NCI-H510A treated with DMSO at 0.1 percent for 48 hours (cell line): ENCODE measurements at regions not wholly inside any gene's neighbourhood (a gene's known extent, or its start where the extent isn't known, plus 50 kb on each side); places are given as distances from the start of the nearest gene placed in this dataset.

Source experiments
- DNase-seq: peaks from one replicate; lab custom pipeline; 2025; lab: John Stamatoyannopoulos, UW

GRCh38 chr20:40770564-40771307 is 81.7 kb upstream of the MAFB start:
- no peak for DNase-seq

- DNase-seq, result no peak
Measured at GRCh38 chr20:40771308-40771610, 82.2 kb upstream of the MAFB start.

- no peak for DNase-seq
Measured at GRCh38 chr20:40771848-40772511, 82.9 kb upstream of the MAFB start.

- DNase-seq, result no peak
Measured at GRCh38 chr20:40773376-40773775, 84.3 kb upstream of the MAFB start.

GRCh38 chr20:40774252-40774651 is 85.2 kb upstream of the MAFB start:
- DNase-seq, result no peak

GRCh38 chr20:40775561-40776146 is 86.6 kb upstream of the MAFB start:
- no peak for DNase-seq

- no peak for DNase-seq
Measured at GRCh38 chr20:40776466-40777457, 87.7 kb upstream of the MAFB start.

GRCh38 chr20:40777653-40778052 is 88.6 kb upstream of the MAFB start:
- no peak for DNase-seq

GRCh38 chr20:40778894-40779496 is 90.0 kb upstream of the MAFB start:
- DNase-seq, result no peak

- DNase-seq, result no peak
Measured at GRCh38 chr20:40781327-40782042, 92.4 kb upstream of the MAFB start.

GRCh38 chr20:40782043-40782368 is 93.0 kb upstream of the MAFB start:
- no peak for DNase-seq

- no peak for DNase-seq
Measured at GRCh38 chr20:40785346-40785745, 96.3 kb upstream of the MAFB start.

- DNase-seq, result no peak
Measured at GRCh38 chr20:40786336-40786735, 97.3 kb upstream of the MAFB start.

GRCh38 chr20:40787941-40788340 is 98.9 kb upstream of the MAFB start:
- DNase-seq, result no peak

GRCh38 chr20:40797425-40797824 is 108.4 kb upstream of the MAFB start:
- no peak for DNase-seq

GRCh38 chr20:40798066-40798465 is 109.0 kb upstream of the MAFB start:
- no peak for DNase-seq

GRCh38 chr20:40802886-40803285 is 113.8 kb upstream of the MAFB start:
- no peak for DNase-seq

GRCh38 chr20:40803381-40803780 is 114.3 kb upstream of the MAFB start:
- DNase-seq, result no peak

GRCh38 chr20:40805592-40805991 is 116.6 kb upstream of the MAFB start:
- no peak for DNase-seq

GRCh38 chr20:40806929-40807820 is 118.1 kb upstream of the MAFB start:
- no peak for DNase-seq

- no peak for DNase-seq
Measured at GRCh38 chr20:40807821-40808170, 118.8 kb upstream of the MAFB start.
